ENCODE measurements at regions not wholly inside any gene's neighbourhood (a gene's known extent, or its start where the extent isn't known, plus 50 kb on each side); places are given as distances from the start of the nearest gene placed in this dataset.

- Histone ChIP-seq H3K9ac (no peak overlapping the region), H3K27ac (ENCODE audit: low read depth in 2 of 2, low read length in 1 of 2) (no peak overlapping the region), H4K20me1 (ENCODE audit: insufficient read depth) (no peaks in the 10 kb centered on the region), H3K36me3 (replicated peaks in 1 of 2; ENCODE audit: control insufficient read depth in 1 of 2, insufficient read depth in 2 of 2, low read length in 1 of 2) (no peaks in the 10 kb centered on the region), H3F3A (replicated peaks; ENCODE audit: insufficient read depth) (no peaks in the 10 kb centered on the region), H3K79me2 (ENCODE audit: insufficient read depth) (no peaks in the 10 kb centered on the region), H3K4me3 (ENCODE audit: low read depth in 2 of 2, low read length in 1 of 2) (no peak overlapping the region), H3K9me3 (no peaks in the 10 kb centered on the region), H2AFZ (ENCODE audit: low read depth) (no peak overlapping the region), H3K4me2 (no peak overlapping the region), H3K4me1 (ENCODE audit: control insufficient read depth in 1 of 2, insufficient read depth in 2 of 2, low read depth in 1 of 2, low read length in 1 of 2) (peaks cover 0 to 9% of the 10 kb centered on the region in 2 experiments; a peak in 1 of 4 replicates), H3K27me3 (ENCODE audit: insufficient read depth) (no peaks in the 10 kb centered on the region), H3K9me2 (no peaks in the 10 kb centered on the region)
- DNase-seq: no peak
- ChIA-PET CTCF (interaction anchor here (1.0 kb wide), 1 partner anchor 20 kb away, joined by 4 read pairs; no protein-coding TSS in a partner anchor), POLR2A (interaction anchor here (1.5 kb wide), 1 partner anchor 78 kb away, joined by 8 read pairs; the partner anchor contains the start of gene BTG1)
- TF ChIP-seq MAX (IDR thresholded peaks at IDR 0.05; ENCODE audit: low read depth) (no peak), RCOR1 (IDR thresholded peaks at IDR 0.05; ENCODE audit: low read length) (no peak), POLR2AphosphoS5 (IDR thresholded peaks at IDR 0.05; ENCODE audit: low read depth, low read length) (no peak), MXI1 (IDR thresholded peaks at IDR 0.05; ENCODE audit: low read depth, low read length) (no peak), MEF2A (IDR thresholded peaks at IDR 0.05; ENCODE audit: borderline replicate concordance, low read depth) (no peak), ZBTB33 (IDR thresholded peaks at IDR 0.05; ENCODE audit: borderline replicate concordance, low read depth) (no peak), NFIC (IDR thresholded peaks at IDR 0.05; ENCODE audit: borderline replicate concordance) (no peak)
- 80% methylated on average over 1 of the region's 1 CpG for WGBS (ENCODE audit: low lambda C conversion rate)
Measured at GRCh38 chr12:92223481-92223880, 77.8 kb upstream of the BTG1 start.

GRCh38 chr12:92221656-92222315 lies 76.1 kb upstream of the BTG1 start:
- Histone ChIP-seq H3K4me1 (ENCODE audit: control insufficient read depth in 1 of 2, insufficient read depth in 2 of 2, low read depth in 1 of 2, low read length in 1 of 2) (peaks cover 0 to 7% of the 10 kb centered on the region in 2 experiments; a peak in 1 of 4 replicates), H3K4me3 (ENCODE audit: low read depth in 2 of 2, low read length in 1 of 2) (no peak overlapping the region), H3K9me2 (no peaks in the 10 kb centered on the region), H4K20me1 (ENCODE audit: insufficient read depth) (no peaks in the 10 kb centered on the region), H3K36me3 (replicated peaks in 1 of 2; ENCODE audit: control insufficient read depth in 1 of 2, insufficient read depth in 2 of 2, low read length in 1 of 2) (no peaks in the 10 kb centered on the region), H3K27me3 (ENCODE audit: insufficient read depth) (no peaks in the 10 kb centered on the region), H3K27ac (ENCODE audit: low read depth in 2 of 2, low read length in 1 of 2) (no peak overlapping the region), H3F3A (replicated peaks; ENCODE audit: insufficient read depth) (no peaks in the 10 kb centered on the region), H3K9ac (no peak overlapping the region), H2AFZ (ENCODE audit: low read depth) (no peak overlapping the region), H3K9me3 (no peaks in the 10 kb centered on the region), H3K79me2 (ENCODE audit: insufficient read depth) (no peaks in the 10 kb centered on the region), H3K4me2 (no peak overlapping the region)
- DNase-seq: no peak
- TF ChIP-seq FOXM1 (IDR thresholded peaks at IDR 0.05; ENCODE audit: low read depth) (no peak), IRF3 (IDR thresholded peaks at IDR 0.05; ENCODE audit: low read depth, low read length) (no peak), SIN3A (IDR thresholded peaks at IDR 0.05; ENCODE audit: borderline replicate concordance, low read depth, low read length) (no peak), CTCF (IDR thresholded peaks at IDR 0.05) (no peak), EP300 (IDR thresholded peaks at IDR 0.05; ENCODE audit: borderline replicate concordance in 1 of 2, low read depth in 1 of 2, low read length in 1 of 2) (no peak), REST (IDR thresholded peaks at IDR 0.05; ENCODE audit: low read depth, low read length) (no peak), PBX3 (IDR thresholded peaks at IDR 0.05) (no peak)
- POLR2A ChIA-PET: no interaction called here
- WGBS (ENCODE audit: low lambda C conversion rate): 59% methylated on average over 5 of the region's 5 CpGs
- CTCF ChIA-PET: no interaction called here
